HG03060 (cell line): ENCODE measurements at regions not wholly inside any gene's neighbourhood (a gene's known extent, or its start where the extent isn't known, plus 50 kb on each side); places are given as distances from the start of the nearest gene placed in this dataset.

ENCODE experiments used
- ATAC-seq: cut with Tn5 transposase; IDR thresholded peaks from one replicate; pipeline ENCODE4 v1.9.1; 2021; ENCODE audit warnings: low read depth, moderate number of reproducible peaks; ENCODE audit not compliant: unreplicated experiment

DNA sequence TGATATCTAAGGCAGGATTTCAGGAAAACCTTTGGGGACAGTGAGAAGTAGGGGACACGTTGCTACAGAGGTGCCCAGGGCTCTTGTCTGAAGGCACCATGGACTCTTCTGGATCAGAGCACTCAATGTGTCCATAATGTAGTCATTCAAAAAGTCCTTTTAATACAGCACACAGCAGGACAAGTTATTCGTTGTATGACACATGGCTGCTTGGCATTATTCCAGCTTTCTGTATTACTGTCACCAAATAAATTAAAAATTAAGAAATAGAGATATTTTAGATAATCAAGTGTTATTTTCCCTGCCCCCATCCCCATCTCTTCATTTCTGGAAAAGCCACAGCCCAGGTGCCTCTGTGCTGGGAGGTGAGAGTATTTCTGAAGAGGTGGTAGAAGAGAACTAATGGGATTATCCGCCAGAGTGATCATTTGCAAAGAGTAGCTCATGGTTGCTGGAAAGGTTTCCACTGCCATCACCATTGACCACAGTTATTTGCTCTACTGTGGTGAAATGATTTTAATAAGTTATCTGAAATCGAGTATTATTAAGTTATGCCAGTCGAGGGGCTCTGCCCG lies 83.0 kb downstream of the CXCL12 start:
- ATAC-seq: no peak

DNA sequence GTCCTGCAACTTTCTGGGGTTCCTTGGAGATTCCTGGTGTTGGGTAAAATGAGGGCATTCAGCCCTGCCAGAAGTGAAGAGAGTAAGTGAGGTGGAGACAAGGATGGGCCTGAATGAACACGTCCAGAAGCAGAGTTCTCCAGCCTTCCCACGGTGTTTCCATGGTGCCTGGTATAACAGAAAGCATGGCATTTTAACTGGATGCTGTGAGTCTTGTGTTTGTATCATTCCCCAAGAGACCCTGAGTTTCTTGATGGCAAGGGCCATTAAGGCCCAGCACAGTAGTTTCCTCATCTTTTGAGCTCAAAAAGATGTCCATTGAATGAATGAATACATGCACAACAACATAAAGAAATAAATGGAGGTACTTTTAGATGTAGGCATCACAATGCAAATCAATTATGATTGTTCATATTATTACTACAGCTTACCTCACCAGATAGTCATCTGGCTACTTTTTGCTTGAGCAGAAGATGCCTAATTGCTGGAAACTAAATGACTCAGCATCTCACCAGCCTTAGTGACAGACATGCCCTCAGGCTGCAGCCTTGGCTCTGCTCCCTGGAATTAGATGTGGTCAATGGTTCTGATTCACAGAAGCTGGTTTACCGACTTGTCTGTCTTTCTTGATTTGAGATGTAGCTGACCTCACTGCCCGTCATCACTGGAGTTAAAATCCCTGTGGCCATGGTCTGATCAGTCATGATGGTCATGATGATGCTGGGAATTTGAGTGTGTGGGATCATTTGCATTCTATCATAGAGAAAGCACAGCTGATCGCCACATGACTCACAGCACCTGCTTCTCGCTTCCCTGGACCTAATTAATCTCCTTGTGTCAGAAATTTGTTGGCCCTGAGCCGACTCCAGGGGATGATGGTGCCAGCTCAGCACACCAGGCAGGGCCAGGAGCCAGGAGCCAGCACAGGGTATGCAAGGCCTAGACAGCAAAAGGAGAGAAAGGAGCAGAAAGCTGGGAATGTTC lies 83.9 kb downstream of the CXCL12 start:
- peak; percentile 77 for ATAC-seq

DNA sequence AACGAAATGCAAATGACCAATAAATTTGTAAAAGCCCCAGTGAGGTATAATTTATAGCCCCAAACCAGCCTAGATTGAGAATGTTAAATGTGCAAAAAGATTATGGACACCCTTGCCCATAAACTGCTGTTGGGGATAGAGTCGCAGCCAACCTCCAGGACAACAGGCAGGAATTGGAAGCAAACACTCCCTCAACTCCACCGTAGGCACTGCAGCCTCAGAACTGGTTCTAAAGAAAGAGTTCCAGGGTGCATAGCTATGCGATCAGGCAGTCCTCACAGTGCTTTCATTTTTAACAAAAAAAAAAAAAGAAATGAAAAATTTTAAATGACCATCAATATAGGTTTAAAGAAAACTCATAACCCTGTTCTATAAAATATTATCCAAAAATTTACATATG lies 86.2 kb downstream of the CXCL12 start:
- no peak for ATAC-seq

DNA sequence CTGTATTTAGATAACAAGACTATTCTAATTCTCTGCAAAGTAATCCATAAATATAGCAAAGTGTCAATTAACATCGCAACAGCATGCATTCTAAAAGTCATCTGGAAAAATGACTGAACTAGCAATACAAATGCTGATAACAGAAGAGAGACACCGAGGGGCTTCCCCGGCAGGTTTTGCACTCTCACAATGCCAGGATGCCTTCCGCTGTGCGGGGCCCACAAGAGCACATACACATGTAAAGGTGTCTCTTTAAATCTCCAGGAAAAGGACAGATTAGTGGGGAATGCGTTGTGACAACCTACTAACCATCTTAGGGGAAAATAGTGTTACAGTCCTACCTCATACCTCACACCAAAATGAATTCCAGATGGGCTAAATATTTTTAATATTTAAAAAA lies 86.9 kb downstream of the CXCL12 start:
- ATAC-seq: no peak

DNA sequence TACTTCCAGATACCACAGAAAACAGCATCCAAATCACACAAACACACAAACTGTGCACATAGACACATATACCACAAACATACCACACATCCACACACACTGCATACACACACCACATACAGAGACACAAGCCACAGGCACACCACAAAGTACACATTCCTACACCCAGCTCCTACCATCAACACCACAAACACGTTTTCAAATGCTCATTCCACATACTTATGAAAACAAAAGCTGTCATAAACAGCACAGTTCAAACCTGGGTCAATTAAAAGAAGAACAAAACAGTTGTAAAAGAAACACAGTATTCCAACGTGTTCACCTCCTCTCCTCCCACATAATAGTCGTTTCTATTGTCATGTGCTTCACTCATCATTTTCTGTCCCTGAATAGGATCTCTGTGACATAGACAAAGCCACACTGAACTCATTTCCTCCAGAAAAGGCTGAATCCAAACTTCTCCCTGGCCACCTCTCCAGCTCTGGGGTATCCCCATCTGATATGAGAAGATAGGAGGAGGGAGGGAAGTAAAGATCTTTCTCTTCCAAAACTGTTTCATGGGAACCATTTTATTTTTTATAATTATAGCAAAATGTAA lies 89.2 kb downstream of the CXCL12 start:
- ATAC-seq: no peak

DNA sequence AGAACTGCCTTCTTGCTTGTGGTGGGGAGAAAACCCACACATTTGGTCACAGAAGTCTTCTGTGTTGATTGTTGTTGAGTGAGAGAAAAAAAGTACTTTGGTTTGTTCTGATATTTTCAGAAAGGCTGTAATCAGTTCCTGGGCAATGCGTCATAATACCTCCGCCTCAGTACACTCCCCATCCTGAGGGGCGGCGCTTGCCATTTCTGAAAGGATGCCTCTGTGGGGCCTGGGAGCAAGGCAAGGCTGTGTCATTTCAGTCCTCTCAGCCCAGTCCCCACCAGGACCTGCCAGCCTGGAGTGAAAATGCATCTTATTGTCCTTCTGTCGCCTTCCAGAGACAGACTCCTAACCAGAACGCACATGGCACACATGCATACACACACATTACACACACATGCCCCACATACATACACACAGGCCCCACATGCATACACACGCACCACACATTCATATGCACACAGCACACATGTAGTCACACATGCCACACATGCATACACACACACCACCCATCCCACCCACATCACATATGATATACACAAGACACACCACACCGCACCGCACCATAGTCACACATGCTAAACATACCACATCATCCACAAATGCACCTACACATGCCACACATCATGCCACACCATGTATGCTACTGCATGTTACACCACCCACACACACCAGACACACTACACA lies 90.0 kb downstream of the CXCL12 start:
- ATAC-seq: no peak

DNA sequence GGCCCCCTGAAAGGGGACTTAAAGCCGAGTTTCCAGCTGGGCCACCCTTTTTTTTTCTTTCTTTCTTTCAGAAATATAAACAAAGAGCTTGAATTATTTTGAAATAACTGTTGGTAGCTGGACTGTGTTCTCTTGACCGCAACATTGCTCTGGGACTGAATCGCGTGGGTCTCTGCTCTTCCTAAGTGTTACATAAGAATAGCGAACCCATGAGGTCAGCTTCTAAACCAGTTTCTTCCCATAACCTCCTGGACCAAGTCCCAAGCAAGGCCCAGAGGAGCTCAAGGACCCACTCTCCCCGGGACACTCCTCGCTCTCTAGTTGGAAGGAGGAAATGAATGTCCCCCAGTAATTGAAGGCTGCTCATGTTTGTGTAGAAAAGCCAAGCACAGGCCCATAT lies 91.1 kb downstream of the CXCL12 start:
- ATAC-seq: no peak

DNA sequence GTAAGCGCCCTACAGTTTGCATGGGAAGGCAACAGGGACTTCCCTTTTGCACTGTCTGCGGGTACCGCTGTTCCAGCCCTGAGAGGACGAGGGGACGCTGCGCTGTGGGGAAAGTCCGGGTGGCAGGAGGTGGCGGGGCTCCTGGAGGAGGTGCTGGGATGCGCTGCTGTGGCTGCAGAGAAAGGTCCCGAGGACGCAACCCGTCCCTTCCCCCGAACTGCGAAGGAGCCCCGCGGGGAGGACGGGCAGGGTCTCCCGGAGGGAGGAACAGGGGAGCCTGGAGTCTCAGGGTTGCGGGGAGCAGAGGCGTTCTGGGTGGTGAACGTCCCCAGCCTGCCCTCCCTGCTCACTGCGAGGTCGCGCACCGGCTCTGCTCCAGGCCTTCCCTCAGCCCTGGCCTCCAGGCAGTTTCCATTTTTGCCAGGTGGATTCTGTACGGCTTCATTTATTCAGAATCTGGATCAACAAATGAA lies 91.6 kb downstream of the CXCL12 start:
- ATAC-seq: no peak

DNA sequence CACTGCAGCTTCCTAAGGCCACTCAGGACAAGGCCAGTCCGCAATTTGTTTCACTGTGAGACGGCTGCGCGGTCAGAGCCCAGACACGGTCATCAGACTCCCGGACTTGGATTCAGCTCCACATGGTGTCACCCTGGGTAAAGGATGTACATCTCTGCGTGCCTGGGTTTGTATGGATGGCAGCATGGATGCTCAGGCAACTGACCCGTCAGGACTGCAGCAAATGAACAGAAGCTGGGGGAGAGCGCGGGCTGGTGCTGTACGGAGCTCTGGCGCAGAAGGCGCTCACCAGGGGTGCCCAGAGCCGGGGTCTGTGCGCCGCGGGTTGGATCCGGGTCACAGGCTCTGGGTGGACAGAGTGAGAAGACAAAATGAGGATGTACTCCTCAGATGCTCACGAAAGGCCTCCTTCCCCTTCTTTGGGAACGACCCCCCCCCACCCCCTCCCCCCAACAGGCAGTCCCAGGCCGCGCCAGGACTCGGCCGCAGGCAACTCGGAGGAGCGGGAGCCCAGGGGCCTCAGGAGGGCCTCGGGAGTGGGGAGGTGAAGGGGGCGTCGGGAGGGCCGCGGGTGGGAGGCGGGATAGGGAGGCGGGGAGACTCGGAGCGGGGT lies 92.4 kb downstream of the CXCL12 start:
- no peak for ATAC-seq

DNA sequence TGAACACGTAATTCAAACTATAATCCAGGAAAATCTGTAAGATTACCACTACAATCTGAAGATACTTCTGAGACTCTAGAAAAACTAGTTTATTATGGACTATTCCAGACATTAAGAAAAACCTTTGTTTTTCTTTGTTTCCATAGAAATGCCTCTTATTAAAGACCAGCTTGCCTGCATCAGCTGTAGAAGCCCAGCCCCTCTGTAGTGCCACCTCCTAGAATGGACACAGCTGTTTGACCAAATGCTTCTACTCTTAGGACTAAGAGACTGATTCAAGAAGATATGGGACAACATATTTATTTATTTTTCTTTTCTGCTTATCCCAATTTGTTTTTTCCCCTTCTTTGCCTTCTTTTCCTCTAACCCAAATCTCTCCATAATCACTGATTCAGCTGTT lies 93.8 kb downstream of the CXCL12 start:
- ATAC-seq: no peak

DNA sequence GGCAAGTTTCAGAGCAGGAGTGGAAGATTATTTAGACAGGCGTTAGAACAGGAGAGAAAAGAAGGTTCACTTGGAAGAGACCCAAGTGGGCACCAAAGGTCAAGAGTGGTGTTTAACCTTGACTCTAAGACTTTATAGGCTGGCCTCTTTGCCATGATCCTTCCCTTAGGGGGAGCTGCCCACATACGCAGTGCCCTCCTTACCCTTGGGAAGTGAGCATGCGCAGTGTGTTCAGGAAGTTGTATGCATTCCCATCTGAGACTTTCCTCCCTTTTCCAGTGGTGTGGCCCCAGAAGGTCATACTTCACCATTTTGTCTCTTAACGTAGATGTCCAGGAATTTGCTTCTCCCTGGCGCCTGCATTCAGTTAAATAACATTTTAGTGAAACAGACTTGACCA lies 95.8 kb downstream of the CXCL12 start:
- ATAC-seq: no peak

DNA sequence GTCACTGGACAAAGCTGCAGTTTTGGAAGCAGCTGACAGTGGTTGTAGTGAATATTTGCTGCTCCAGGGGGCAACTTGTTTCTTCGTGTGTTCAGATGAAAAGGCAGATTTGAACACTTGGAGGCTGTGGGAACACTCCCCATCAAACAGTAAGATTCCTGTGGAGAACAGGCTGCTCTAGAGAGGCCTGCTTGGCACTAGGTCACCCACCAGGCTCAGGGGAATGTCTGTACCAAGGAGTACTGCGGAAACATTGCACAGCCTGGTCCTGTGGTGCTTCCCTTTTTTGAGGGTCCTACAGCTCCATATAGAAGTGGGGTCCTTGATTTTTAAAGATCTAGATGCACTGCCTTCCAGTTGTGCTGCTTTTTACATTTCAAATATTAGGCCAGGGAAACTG lies 97.5 kb downstream of the CXCL12 start:
- ATAC-seq: no peak

DNA sequence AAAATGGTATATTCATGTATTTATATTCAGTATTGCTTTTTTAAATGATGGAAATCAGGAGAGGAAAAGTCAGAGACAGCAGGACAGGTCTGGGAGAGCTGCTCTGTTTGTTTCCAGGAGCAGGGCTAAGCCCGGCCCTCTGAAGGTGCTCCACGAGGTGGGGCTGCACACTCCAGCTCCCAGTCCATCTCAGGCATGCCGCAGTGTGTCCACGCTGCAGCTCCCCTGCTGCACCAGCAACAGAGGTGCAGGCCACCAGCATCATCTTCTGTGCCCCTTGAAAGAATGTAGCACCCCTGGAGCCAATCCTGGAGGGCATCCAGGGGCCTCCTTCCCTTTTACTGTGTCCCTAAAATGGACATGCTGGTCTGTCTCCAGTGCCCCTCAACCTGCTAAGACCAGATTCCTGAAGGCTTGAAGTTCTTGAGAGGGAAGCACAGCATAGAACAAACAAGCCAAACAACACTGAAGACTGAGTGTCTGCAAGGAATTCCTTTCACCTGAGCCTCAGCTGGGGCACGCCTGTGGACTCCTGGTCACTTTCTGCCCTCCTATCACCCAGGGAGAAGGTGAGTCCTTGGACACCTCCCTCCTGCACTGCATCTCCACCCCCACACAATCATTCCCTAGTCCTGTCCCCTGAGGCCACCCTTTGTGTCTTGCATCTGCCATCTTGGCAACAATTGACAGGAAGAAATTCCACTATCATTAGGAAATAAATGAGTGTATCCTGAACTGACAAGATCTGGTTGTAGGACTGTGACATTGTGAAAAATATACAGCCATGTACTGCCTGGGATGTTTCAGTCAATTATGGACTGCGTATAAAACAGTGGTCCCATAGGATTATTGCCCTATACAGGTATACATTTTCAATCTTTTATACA lies 100.5 kb downstream of the CXCL12 start:
- ATAC-seq: no peak

DNA sequence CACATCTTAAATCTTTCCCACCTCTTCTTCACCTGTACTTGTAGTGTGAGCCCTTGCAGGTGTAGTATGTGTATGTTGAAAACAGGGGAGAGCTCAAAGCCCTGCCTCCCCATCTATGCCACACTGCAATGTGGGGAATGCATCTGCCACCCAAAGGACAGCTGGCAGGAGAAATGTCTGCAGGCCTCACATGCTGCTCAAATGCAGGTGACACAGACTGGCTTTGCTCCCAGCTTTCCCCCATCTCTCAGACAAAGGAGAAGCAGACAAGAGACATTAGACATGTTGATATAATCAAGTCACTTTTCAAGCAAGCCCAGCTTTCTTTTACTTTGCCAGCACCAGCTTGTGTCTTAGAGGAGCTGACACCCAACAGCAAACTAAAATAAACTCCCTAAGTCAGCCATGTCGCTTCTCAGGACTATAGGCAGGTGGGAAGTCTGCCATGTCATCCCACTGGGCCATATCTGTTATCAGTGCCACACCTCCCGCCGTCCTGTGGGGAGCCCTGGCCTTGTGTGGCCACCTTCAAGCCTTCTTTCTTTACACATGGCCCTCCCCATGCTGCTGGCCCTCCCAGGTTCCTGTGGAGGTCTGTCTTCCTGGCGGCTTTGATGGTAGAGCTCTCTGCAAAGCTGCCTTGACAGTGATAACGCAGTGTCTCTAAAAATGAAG lies 102.1 kb downstream of the CXCL12 start:
- no peak for ATAC-seq

DNA sequence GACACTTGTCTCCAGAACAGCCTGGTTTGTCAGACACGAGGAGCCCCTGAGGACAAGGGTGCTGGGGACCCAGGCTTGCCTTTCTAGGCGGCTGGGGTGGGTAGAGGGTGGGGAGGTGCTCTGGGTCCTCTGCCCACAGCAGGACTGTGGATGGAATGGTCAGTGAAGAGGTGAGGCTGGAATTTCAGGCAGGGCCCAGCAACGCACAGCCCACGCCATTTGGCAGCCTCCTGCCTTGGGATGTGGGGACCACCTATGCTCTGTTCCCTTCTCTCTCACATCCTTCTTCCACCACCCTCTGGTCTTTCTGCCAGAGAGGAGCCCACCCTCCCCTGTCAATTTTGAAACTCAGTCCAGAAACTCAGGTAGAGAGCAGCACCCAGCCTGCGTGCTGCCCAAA lies 103.2 kb downstream of the CXCL12 start:
- ATAC-seq: no peak

DNA sequence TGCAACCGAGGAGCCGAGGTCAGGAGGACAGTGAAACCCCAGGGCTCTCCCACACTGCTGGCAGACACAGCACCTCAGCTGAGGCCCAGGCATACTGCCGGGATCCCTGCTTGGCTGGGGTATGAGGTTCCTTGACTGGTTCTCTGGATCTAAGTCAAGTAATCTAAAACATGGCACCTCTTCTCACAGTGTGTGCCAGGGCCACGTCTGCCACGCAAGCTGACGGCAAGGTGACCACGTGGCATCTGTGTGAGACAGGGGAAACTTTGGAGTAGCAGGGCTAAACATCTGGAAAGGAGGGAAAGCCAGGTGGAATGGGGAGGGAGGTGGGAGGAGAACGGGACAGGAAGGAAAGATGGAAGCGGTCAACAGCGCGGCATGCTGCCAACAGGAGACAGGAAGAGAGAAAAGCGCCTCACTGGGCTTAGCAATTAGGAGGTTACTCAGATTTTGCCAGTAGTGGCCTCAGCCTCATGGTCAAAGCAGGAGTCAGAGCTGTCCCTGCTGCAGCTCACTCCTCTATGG lies 103.7 kb downstream of the CXCL12 start:
- no peak for ATAC-seq

DNA sequence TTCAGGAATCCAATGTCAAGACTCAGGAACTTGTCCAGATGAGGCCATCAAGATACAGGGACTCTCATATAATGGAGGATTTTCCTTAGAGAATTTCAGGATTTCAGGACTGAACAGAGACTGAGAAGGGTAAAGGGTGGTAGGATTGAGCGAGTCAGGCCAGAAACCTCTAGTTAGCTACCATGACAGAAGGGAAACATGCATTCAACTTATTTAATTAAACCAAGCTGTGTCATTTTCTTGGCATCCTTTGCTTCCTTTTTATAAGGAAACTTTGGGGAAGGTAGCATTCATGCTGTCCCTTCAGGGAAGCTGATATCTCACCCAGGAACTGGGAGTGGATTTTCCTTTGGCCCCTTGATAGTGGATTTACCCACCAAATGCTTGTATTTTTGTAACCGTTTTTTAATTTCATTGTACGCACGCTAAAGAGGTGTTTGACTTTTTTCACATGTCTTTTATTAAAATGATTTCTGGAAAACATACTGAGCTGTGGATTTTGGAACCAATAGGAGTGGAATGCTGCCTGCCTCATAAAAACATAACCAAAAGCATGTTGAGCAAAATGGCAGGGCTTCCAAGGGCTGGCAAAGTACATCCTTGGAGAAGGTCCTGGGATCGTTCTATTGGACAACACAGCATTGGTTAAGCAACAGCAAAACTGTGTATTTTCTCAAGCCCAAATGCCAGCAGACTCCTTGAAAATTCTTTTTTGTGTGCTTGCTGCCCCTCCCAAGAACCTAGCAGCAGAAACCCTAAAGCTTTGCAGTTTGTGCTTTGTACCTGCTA lies 104.5 kb downstream of the CXCL12 start:
- ATAC-seq: no peak
